HG02610 (cell line): ENCODE measurements at regions not wholly inside any gene's neighbourhood (a gene's known extent, or its start where the extent isn't known, plus 50 kb on each side); places are given as distances from the start of the nearest gene placed in this dataset.

Experiments
- ATAC-seq: cut with Tn5 transposase; IDR thresholded peaks from one replicate; pipeline ENCODE4 v1.9.1; 2021; ENCODE audit warnings: mild to moderate bottlenecking, moderate library complexity; ENCODE audit not compliant: unreplicated experiment

DNA sequence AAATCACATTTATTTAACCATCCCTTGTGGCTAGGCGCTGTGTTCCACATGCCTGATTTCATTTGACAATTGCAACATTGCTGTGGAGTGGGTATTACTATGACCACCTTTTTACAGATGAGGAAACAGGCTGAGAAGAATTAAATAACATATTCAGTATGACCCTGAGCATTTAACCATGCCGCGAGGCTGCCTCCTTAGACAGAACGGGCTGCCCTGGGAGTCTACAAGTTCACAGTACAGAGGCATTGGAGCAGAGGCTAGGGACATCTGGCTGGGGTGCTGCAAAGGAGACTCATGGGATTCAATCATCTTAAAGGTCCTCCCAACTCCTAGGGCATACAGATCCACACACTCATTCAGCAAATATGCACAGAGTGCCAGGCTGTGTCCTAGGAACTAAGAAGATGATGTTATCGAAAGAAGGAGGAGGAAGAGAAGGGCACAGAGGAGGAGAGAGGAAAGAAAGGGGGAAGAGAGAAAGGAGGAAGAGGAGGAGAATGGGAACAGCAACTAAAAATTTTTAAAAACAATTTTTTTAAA lies 164.7 kb upstream of the CCND2 start:
- ATAC-seq = no peak

- no peak for ATAC-seq
These were observed 165.5 kb upstream of the CCND2 start for GRCh38 chr12:4107911-4108697.

DNA sequence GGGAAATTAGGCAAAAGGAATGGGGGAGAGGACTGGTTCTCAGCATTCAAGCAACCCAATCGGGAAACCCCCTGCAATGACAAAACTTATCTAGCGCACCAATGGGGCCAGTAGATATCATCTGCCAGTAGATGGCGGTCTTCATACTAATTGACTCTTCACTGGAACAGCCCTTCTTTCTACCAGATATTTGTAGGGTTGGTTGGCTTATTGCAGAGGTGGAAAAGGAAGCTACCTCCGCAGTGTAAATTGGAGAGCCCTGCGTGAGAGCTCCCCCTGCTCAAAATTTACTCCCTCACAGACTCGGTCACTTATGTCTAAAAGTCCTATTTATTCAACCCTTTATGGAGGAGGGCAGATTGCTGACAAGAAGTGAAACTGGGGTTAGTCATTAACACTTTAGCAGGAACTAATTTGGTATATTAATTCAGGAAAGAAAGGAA lies 166.1 kb upstream of the CCND2 start:
- peak; percentile 76 for ATAC-seq

- ATAC-seq = no peak
These were observed 166.9 kb upstream of the CCND2 start for GRCh38 chr12:4106621-4107020.

- ATAC-seq = no peak
These were observed 168.8 kb upstream of the CCND2 start for GRCh38 chr12:4104722-4105244.

GRCh38 chr12:4099276-4099675 lies 174.3 kb upstream of the CCND2 start:
- ATAC-seq = no peak

DNA sequence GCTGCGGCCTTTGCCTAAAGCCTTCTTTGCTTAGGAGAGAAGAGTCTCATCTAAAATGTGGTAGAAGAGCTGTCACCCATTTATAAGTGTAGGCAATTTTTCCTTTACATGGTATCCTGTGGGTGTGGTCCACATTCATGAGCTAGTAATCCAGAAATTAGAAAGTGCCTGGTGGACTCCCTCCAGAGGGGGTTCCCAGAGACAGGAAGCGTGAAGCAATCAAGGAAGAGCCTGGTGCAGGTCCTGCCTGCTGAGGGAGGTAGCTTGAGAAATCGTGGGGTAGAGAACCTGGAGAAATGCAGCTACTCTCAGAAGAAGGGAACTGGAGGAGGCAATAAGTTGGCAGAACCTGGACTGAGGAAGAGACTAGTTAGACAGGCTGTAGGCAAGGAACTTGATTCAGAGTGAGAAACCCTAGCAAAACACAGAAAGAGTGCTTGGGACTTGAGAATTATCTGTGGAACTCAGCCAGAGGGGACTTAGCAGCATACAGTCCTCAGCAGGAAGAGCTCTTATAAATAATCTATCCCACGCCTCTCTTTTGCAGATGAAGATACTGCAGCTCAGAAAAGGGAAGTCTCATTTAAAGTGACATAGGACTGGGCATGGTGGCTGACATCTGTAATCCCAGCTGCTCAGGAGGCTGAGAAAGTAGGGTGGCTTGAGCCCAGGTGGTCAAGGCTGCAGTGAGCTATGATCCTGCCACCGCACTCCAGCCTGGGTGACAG lies 182.4 kb upstream of the CCND2 start:
- ATAC-seq = no peak

DNA sequence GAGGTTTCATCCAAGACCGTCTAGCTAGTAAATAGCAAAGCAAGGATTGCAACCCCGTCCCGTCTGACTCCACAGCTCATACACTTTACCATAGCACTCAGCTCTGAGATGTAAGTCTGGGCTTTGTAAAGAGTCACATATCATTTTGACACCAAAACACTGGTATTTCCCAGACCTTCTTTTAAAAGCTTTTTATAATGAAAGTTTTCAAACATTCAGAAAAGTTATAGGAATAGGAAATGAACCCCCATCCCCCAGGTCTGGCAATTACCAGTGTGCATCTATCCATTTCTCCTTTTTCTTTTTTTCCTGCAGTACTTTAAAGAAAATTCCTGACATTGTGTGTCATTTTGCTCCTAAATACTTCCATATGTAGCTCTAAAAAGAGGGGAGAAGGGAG lies 183.6 kb upstream of the CCND2 start:
- no peak for ATAC-seq

DNA sequence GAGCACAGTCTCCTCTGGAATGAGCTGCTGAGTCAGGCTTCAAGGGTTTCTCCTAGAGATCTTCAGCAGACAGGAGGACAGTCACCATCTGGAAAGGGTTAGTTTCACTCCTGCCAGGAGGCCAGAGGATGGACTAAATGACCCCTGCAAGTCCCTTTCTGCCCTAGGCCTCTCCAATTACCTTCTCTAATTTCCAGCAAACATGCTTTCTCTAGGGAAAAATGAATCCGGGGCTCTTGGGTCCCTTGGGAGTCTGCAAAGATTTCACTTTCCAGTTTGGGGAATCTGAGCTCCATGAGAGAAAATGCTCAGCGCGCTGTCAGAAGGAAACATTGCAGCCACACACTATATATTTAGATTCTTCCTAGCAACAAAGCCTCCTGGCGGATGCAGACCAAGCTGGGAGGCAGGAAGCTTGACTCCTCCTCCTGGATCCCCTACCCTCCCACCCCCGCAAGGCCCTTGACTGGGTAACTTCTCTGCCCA lies 184.4 kb upstream of the CCND2 start:
- no peak for ATAC-seq

- ATAC-seq = no peak
These were observed 185.1 kb upstream of the CCND2 start for GRCh38 chr12:4088451-4088850.

DNA sequence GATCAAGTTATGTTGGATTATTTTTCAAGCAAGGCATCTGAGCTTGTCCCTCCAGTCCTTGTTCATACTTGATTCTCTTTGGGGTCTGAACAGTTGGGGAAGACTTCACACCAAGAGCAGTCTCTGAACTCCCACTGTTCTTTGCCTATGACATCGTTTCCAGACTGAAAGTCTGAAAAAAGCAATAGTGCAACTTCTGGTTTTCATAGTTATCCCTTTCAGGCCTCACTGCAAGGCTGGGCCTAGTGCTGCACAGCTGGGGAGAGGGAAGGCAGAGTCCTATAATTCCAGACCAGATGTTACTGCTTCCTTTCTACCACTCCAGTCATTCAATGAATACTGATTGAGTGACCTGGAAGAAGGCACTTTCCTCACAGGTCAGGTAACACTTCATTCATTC lies 187.1 kb upstream of the CCND2 start:
- ATAC-seq = no peak

- no peak for ATAC-seq
These were observed 189.0 kb upstream of the CCND2 start for GRCh38 chr12:4084573-4084972.

DNA sequence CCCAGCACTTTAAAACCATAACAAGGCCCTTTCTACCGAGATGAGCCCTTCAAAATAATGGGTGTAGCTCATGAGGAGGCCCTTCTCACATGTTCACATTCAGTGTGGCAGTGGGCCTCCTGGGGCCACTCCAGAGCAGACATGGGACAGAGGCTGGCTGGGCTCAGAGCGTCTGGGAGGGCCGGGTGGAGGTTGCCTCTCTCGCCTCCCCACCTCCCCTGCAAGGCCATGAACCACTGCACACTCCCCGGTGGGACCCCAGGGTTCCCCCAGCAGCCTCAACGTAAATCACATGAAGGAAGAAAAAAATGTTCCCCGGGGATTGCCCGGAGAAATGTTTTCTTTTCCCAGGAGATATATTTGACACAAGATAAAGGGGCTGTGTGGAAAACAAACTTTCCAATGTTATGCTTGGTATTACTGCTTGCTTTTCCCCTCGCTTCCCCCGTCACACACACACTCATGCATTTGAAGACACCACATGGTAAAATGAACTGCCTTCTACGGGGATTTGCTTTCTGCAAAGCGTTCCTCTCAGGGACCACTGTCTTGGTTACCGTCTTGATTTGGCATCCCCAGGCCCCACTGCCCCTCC lies 190.7 kb upstream of the CCND2 start:
- ATAC-seq = peak; percentile 45

- no peak for ATAC-seq
These were observed 193.3 kb upstream of the CCND2 start for GRCh38 chr12:4080213-4080612.

- no peak for ATAC-seq
These were observed 199.4 kb upstream of the CCND2 start for GRCh38 chr12:4074129-4074528.

DNA sequence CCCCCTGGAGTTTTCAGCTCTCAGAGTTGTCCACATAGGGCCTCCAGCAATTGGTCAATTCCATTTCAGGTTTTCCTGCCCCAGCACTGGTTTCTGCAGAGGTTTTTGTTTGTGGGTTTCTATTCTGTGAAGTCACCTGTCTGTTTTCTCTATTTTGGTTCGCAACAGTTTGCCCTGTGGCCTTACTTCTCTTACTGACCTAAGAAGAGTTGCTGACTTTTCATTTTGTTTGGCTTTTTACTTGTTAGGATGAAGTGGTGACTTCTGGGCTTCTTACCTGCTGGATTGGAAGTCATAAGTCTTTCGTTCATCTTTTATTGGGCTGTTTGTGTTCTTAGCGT lies 196.4 kb upstream of the PARP11 start:
- ATAC-seq = no peak

DNA sequence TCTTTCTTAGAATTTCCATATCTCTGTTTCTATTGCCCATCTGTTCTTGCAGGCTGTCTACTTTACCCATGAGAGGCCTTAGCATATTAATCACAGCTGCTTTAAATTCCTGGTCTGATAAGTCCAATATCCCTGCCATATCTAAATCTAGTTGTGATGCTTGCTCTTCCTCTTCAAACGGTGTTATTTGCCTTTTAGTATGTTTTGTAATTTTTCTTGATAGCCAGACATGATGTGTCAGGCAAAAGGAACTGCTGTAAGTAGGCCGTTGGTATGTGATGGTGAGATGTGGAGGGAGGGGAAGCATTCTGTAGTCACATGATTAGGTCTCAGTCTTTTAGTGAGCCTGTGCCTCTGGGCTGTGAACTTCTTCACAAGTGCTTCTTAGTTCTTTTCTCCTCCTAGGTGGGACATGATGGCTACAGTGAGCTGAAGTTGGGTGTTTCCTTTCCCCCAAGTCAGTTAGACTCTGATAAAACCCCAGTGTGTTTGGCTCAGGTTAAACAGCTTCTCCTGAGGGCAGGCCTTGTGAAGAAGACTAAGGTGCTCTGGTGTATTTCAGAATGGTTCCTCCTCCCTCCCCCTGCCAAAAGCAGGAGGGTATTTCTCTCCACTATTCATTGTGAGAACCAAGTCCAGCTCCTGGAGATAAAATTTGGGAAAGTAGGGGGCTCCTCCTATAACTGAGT lies 195.9 kb upstream of the PARP11 start:
- ATAC-seq = no peak

DNA sequence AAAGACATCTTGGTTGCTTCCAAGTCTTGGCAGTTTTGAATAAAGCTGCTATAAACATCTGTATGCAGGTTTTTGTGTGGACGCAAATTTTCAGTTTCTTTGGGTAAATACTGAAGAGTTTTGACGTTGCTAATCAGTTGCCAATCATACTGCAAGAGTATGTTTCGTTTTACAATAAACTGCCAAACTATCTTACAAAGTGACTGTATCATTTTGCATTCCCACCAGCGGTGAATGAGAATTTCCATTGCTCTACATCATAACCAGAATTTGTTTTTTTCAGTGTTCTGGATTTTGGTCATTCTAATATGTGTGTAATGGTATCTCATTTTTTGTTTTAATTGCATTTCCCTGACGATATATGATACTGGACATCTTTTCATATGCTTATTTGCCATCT lies 190.8 kb upstream of the PARP11 start:
- ATAC-seq = no peak

DNA sequence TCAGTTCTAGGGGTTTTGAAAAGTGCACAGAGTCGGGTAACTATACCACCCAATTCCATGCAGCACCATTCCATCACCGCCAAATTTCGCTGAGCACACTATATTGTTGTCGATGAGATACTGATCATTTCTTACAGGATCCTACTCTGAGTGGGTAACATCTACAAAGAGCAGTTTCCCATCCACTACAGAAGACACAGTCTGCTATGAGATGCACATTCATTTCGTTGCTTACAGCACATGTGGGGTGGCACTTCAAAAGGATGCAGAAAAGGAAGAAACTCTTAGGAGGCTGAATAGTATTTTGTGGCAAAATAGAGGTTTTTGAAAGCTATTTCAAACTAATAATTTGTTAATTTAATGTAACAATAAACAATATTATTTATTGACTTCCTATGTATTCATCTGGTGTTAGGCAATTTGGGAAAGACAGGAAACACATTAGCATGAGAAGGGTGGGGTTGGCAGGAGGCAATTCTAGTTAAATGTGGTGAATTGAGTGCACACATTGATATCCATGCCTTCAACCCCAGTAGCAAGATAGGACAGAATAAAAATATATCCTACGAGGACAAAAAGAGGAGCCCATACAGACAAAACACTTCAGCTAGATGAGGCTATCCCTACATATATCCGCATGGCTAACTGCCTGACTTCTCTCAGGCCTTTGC lies 186.8 kb upstream of the PARP11 start:
- ATAC-seq = no peak
